ENCODE measurements at regions not wholly inside any gene's neighbourhood (a gene's known extent, or its start where the extent isn't known, plus 50 kb on each side); places are given as distances from the start of the nearest gene placed in this dataset.

- TF ChIP-seq CTCF (conservative IDR thresholded peaks at IDR 0.05 in 1 of 2, IDR thresholded peaks at IDR 0.05 in 1 of 2; ENCODE audit: extremely low read depth in 1 of 2, insufficient read depth in 1 of 2, low read depth in 1 of 2, low read length in 2 of 2) (no peak), EZH2 (IDR thresholded peaks at IDR 0.05; ENCODE audit: borderline replicate concordance, low read length) (no peak)
These were observed 243.3 kb downstream of the EPHA7 start for GRCh38 chr6:93176070-93176469.

Data from mammary epithelial cell (primary cell).